HCT116 (cell line): ENCODE measurements at regions not wholly inside any gene's neighbourhood (a gene's known extent, or its start where the extent isn't known, plus 50 kb on each side); places are given as distances from the start of the nearest gene placed in this dataset.

Experiments used
- ATAC-seq: fragments of 200-7000 bp; cut with Tn5 transposase; 2 replicates; pipeline ENCODE4 v1.9.1; 2020; ENCODE audit warnings: mild to moderate bottlenecking, moderate library complexity
- BruUV-seq: library from RNA; stranded (reverse); fragments of 400-500 nt; replicated peaks from 2 replicates; lab custom pipeline; 2021; lab: Mats Ljungman, UMichigan
- CTCF ChIA-PET: fragments of 300-600 bp; sonication (Branson Sonifier 250); formaldehyde crosslinking; loops from one replicate; lab custom pipeline; 2021; ENCODE audit warnings: antibody characterized with exemption; lab: Charles Lee
- POLR2A ChIA-PET: fragments of 300-600, 350-600 bp; sonication (Branson Sonifier 250); formaldehyde crosslinking; loops from one replicate; lab custom pipeline; 2021; ENCODE audit warnings: antibody characterized with exemption; lab: Charles Lee
- RAD21 ChIA-PET, 2 experiments: fragments of 300-600 bp; sonication (Branson Sonifier 250); formaldehyde crosslinking; loops; one replicate each; lab custom pipeline; 2023; ENCODE audit warnings: low total read pairs in 2 of 2; ENCODE audit not compliant: uncharacterized antibody in 2 of 2, unreplicated experiment in 2 of 2, low non-redundant PET in 1 of 2; lab: Charles Lee
- DNase-seq: peaks from one replicate; pipeline ENCODE4 v3.0.0-alpha.2; 2010; ENCODE audit warnings: low read depth, low spot score
- H2AFZ ChIP-seq: fragments of 200-600 bp; shearing (Covaris generic), sonication (generic); 2 replicates; pipeline ENCODE4 v1.6.1; 2017; ENCODE audit warnings: low read depth, mixed run types, mixed read lengths, antibody characterized with exemption, low read length; ENCODE audit not compliant: poor library complexity, severe bottlenecking
- H3K27ac ChIP-seq: 2 replicates; pipeline ENCODE4 v1.5.1; 2012; ENCODE audit warnings: low read depth, low read length
- H3K27me3 ChIP-seq: fragments of 200-600 bp; sonication (generic); 2 replicates; pipeline ENCODE4 v1.6.1; 2016; ENCODE audit warnings: mixed run types, low read length, mixed read lengths; ENCODE audit not compliant: insufficient read depth
- H3K36me3 ChIP-seq, 2 experiments: fragments of 200-500 bp in 1 of 2; fragments of 200-600 bp in 1 of 2; sonication (Bioruptor generic) in 1 of 2; sonication (generic) in 1 of 2; 2 replicates each; pipeline versions ENCODE4 v1.5.1 to v1.6.1; 2014 to 2016; ENCODE audit warnings: low read length in 2 of 2, inconsistent platforms in 1 of 2, mixed read lengths in 1 of 2, mixed run types in 1 of 2; ENCODE audit not compliant: insufficient read depth in 2 of 2, control insufficient read depth in 1 of 2
- H3K4me1 ChIP-seq, 2 experiments: fragments of 200-600 bp in 1 of 2; sonication (generic) in 1 of 2; 2 replicates each; pipeline versions ENCODE4 v1.5.1 to v1.6.1; 2012 to 2017; ENCODE audit warnings: low read length in 2 of 2, inconsistent platforms in 1 of 2, mild to moderate bottlenecking in 1 of 2, mixed read lengths in 1 of 2, mixed run types in 1 of 2, moderate library complexity in 1 of 2; ENCODE audit not compliant: insufficient read depth in 2 of 2, control insufficient read depth in 1 of 2
- H3K4me2 ChIP-seq: fragments of 200-600 bp; sonication (generic); 2 replicates; pipeline ENCODE4 v1.6.1; 2017; ENCODE audit warnings: mixed run types, low read length, mixed read lengths
- H3K4me3 ChIP-seq, 2 experiments: fragments of 200-600 bp in 1 of 2; sonication (generic) in 1 of 2; replicated peaks in 1 of 2; 2 replicates each; pipeline ENCODE4 v1.5.1; 2011 to 2016; ENCODE audit warnings: low read length in 2 of 2, control low read depth in 1 of 2, low read depth in 1 of 2, mild to moderate bottlenecking in 1 of 2, mixed read lengths in 1 of 2, mixed run types in 1 of 2
- H3K79me2 ChIP-seq: fragments of 200-600 bp; sonication (generic); 2 replicates; pipeline ENCODE4 v1.6.1; 2017; ENCODE audit warnings: mild to moderate bottlenecking, mixed run types, low read length, moderate library complexity, mixed read lengths; ENCODE audit not compliant: insufficient read depth
- H3K9ac ChIP-seq: fragments of 200-600 bp; sonication (generic); 2 replicates; pipeline ENCODE4 v1.6.1; 2016; ENCODE audit warnings: low read length, mixed read lengths
- H3K9me2 ChIP-seq: fragments of 200-600 bp; sonication (generic), shearing (Covaris generic); 2 replicates; pipeline ENCODE4 v1.6.1; 2017; ENCODE audit warnings: mixed run types, mild to moderate bottlenecking, moderate library complexity; ENCODE audit not compliant: insufficient read depth
- H3K9me3 ChIP-seq, 2 experiments: fragments of 200-500 bp in 1 of 2; fragments of 200-600 bp in 1 of 2; sonication (Bioruptor generic) in 1 of 2; sonication (generic) in 1 of 2; 2 replicates each; pipeline ENCODE4 v1.6.1; 2014 to 2017; ENCODE audit warnings: low read length in 2 of 2, mixed read lengths in 2 of 2, inconsistent platforms in 1 of 2, low read depth in 1 of 2, mild to moderate bottlenecking in 1 of 2, mixed run types in 1 of 2, moderate library complexity in 1 of 2; ENCODE audit not compliant: control insufficient read depth in 1 of 2, insufficient read depth in 1 of 2
- H4K20me1 ChIP-seq: fragments of 200-600 bp; sonication (generic), shearing (Covaris generic); 2 replicates; pipeline ENCODE4 v1.6.1; 2017; ENCODE audit warnings: mixed run types, mild to moderate bottlenecking, moderate library complexity; ENCODE audit not compliant: insufficient read depth
- ATF3 ChIP-seq: IDR thresholded peaks from 2 replicates; pipeline ENCODE4 v1.6.1; 2012
- CEBPB ChIP-seq: IDR thresholded peaks from 2 replicates; pipeline ENCODE4 v1.6.1; 2012; ENCODE audit warnings: low read depth
- CTCF ChIP-seq, 3 experiments: fragments of 200-600 bp in 1 of 3; sonication (generic) in 1 of 3; IDR thresholded peaks in 2 of 3; conservative IDR thresholded peaks in 1 of 3; 2 replicates each; pipeline ENCODE4 v1.5.1; 2012 to 2017; ENCODE audit warnings: low read depth in 2 of 3, low read length in 2 of 3, antibody characterized with exemption in 1 of 3, borderline replicate concordance in 1 of 3, control low read depth in 1 of 3, mild to moderate bottlenecking in 1 of 3, mixed read lengths in 1 of 3, mixed run types in 1 of 3, moderate library complexity in 1 of 3; ENCODE audit not compliant: insufficient read depth in 1 of 3
- ELF1 ChIP-seq: IDR thresholded peaks from 2 replicates; pipeline ENCODE4 v1.6.1; 2012; ENCODE audit warnings: low read depth, borderline replicate concordance
- EZH2phosphoT487 ChIP-seq: fragments of 200-600 bp; IDR thresholded peaks from 2 replicates; pipeline ENCODE4 v1.6.1; 2018; ENCODE audit warnings: antibody characterized with exemption, borderline replicate concordance
- FOSL1 ChIP-seq: IDR thresholded peaks from 2 replicates; pipeline ENCODE4 v1.6.1; 2012; ENCODE audit warnings: low read depth
- POLR2A ChIP-seq: IDR thresholded peaks from 2 replicates; pipeline ENCODE4 v1.7.0; 2011; ENCODE audit warnings: borderline replicate concordance; ENCODE audit not compliant: insufficient read depth, insufficient read length; ENCODE audit errors: extremely low read depth
- RAD21 ChIP-seq: IDR thresholded peaks from 2 replicates; pipeline ENCODE4 v1.6.1; 2012; ENCODE audit warnings: low read depth, mild to moderate bottlenecking
- REST ChIP-seq: IDR thresholded peaks from 2 replicates; pipeline ENCODE4 v1.6.1; 2012; ENCODE audit warnings: low read depth
- TCF7L2 ChIP-seq: IDR thresholded peaks from 2 replicates; pipeline ENCODE4 v1.7.0; 2011; ENCODE audit warnings: borderline replicate concordance, inconsistent platforms; ENCODE audit not compliant: insufficient read depth, insufficient read length; ENCODE audit errors: extremely low read depth
- YY1 ChIP-seq: IDR thresholded peaks from 2 replicates; pipeline ENCODE4 v1.6.1; 2011; ENCODE audit warnings: low read length, low read depth, moderate library complexity, mild to moderate bottlenecking; ENCODE audit not compliant: insufficient replicate concordance; ENCODE audit errors: extremely low read depth
- ZBTB33 ChIP-seq: IDR thresholded peaks from 2 replicates; pipeline ENCODE4 v1.6.1; 2011; ENCODE audit warnings: mild to moderate bottlenecking, low read length, moderate library complexity; ENCODE audit not compliant: insufficient replicate concordance; ENCODE audit errors: extremely low read depth
- ZFX ChIP-seq: fragments of 450-650 bp; IDR thresholded peaks from 2 replicates; pipeline ENCODE4 v1.6.1; 2017
- intact Hi-C: fragments of 100-400 bp; cut with micrococcal nuclease; formaldehyde crosslinking; loops from 2 replicates; pipeline ENCODE4 v1.10.0; 2022

- intact Hi-C loops: no loop called here
- ChIA-PET POLR2A (no interaction called here), RAD21 (no interaction called here), CTCF (no interaction called here)
- Histone ChIP-seq H4K20me1 (no peaks in the 10 kb centered on the region), H3K9me3 (no peaks in the 10 kb centered on the region), H3K4me1 (no peaks in the 10 kb centered on the region), H3K79me2 (no peaks in the 10 kb centered on the region), H3K9me2 (no peaks in the 10 kb centered on the region; the same call in 1 of the 2 replicates), H3K9ac (no peak overlapping the region), H3K36me3 (no peaks in the 10 kb centered on the region), H3K27me3 (no peaks in the 10 kb centered on the region), H3K27ac (no peak overlapping the region), H2AFZ (no peak overlapping the region), H3K4me3 (no peak overlapping the region), H3K4me2 (no peak overlapping the region)
- no peak for ATAC-seq
- no TSS peak for BruUV-seq
- DNase-seq: no peak
- TF ChIP-seq ZBTB33: no peak
- TF ChIP-seq YY1: no peak
- no peak for TF ChIP-seq ZFX
- TF ChIP-seq ATF3: no peak
- no peak for TF ChIP-seq CEBPB
- no peak for TF ChIP-seq RAD21
- no peak for TF ChIP-seq EZH2phosphoT487
- no peak for TF ChIP-seq TCF7L2
- TF ChIP-seq POLR2A: no peak
- no peak for TF ChIP-seq ELF1
- TF ChIP-seq CTCF (IDR thresholded peaks at IDR 0.05 in 2 of 3, conservative IDR thresholded peaks at IDR 0.05 in 1 of 3; ENCODE audit: borderline replicate concordance in 1 of 3, insufficient read depth in 1 of 3, low read depth in 2 of 3, low read length in 2 of 3): no peak
- TF ChIP-seq FOSL1: no peak
- no peak for TF ChIP-seq REST
Measured at GRCh38 chr4:27836523-27836922, 975.9 kb downstream of the STIM2 start.
